ENCODE measurements at regions not wholly inside any gene's neighbourhood (a gene's known extent, or its start where the extent isn't known, plus 50 kb on each side); places are given as distances from the start of the nearest gene placed in this dataset.

DNA sequence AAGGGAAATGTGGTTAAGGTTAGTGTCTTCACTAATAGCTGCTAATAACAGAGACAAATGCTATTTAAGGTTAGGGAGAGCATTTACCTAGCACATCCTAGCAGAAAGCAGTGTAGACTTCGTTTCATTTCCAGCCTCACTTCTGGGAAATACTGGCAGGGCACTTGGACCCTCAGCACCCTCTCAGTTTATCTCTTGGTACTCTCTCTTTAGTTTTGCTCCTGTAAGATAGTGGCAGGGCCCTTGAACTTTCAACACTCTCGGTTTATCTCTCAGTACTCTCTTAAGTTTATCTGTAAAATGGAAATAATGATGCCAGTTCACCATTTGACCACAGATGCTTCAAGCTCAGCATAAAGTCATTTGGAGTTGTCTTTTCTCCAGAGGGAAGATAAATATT lies 118.4 kb downstream of the MBL2 start:
- no peak for FAIRE-seq

DNA sequence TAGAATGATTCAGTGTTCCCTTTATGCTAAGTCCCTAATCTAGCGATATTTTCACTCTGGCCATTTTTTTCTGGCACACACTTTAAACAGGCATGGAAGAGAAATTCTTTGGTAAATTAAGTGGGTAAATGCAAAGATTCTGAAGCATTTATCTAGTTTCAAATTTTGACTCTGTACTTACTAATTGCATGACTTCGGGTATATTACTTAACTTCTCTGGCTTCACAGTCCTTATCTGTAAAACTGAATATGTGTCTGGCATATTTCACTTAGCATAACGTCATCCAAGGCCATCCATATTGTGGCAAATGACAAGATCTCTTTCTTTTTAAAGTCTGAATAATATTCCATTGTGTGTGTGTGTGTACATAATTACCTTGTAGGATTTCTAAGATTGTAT lies 114.5 kb downstream of the MBL2 start:
- no peak for FAIRE-seq

DNA sequence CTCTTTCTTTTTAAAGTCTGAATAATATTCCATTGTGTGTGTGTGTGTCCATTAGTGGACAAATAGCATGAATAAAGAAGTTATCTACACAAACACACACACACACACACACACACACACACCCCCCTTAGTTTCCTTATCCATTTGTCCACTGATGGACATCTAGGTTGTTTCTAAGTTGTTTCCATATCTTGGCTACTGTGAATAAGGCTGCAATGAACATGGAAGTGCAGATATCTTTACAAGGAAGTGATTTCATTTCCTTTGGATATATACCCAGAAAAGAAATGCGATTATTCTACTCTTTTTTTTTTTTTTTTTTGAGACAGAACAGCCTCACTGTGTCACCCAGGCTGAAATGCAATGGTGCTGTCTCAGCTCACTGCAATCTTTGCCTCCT lies 113.5 kb downstream of the MBL2 start:
- no peak for FAIRE-seq

DNA sequence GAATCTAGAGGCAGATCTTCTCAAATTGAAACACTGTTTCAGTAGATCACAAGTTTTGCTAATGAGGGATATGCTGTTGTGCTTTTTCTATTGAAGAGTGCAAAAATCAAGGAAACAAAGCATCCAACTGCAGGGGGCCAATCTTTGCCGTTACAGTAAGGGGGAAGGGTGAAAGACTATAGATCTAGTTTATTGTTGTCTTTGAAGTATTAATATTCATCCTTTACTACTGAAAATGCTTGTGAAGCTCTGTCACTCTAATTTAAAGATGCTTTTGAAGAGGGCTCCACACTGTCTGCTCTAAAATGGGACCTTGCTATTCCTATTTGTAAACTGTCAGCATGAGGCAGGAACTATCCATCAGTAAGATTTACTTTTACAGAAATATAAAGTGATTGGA lies 110.3 kb downstream of the MBL2 start:
- no peak for FAIRE-seq

DNA sequence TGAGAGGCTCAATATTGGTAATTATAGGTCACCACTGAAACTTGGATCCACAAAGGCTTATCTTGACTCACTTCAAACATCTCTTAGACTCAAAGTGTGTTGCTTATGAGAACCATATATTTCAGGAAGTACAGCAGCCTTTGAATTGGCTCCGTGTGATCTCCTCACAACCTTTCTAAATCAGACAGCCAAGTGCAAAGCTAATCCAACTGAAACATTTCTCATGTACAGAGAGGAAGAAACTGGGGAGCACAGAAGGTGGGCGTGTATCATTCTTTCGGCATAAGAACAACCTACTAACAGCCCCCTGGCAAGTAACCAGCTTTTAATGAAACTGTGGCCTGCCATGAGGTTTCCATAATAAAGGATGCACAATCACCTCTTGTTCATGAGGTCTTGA lies 109.4 kb downstream of the MBL2 start:
- no peak for FAIRE-seq

DNA sequence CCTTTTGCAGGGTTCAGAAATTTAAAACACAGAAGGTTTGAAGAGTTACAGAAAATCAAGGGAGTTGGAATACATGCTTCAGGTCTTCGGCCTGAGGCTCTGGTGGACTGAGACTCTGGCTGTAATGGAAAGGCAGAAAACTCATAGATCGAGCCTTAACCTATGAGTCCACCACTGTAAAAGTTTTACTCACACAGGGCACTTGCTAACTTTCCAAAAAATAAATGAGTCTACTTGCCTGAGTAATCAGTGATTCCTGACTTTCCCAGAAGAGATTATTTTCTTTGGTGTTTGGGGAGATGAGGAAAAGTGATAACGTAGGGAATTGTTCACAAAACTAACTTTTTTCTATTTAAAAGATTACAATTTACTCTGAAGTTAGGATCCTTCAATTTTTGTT lies 108.0 kb downstream of the MBL2 start:
- FAIRE-seq = no peak

DNA sequence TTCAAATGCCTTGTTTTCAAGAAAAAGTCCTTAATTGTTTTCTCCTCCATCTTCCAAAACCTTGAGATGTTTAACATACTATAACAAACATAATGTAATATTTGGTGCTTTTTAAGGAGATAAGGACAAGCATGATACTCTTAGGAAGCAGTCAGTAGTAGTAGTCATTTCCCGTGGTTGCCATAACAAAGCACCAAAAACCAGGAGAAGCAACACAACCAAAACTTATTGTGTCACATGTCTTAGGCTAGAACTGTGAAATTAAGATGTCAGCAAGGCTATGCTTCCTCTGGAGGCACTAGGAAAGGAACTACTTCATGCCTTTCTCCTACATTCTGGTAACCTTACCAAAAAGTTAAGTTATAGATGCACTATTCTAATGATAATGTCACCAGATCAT lies 106.8 kb downstream of the MBL2 start:
- no peak for FAIRE-seq

DNA sequence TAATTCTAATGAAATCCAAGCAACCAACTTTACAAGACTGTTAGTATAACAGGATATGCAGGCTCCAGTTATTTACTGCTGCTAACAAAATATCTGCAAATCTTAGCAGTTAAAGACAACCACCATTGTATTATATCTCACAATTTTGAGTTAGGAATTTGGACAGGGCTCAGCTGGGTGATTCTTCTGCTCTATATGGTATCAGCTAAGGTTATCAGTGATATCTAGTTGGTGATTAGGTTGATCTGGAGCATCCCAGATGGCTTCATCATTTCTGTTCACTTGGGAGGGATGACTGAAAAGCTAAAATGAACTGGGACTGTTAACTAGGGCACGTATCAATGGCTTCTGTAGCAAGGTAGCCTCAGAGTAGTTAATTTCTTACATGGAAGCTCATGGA lies 105.7 kb downstream of the MBL2 start:
- FAIRE-seq = no peak

DNA sequence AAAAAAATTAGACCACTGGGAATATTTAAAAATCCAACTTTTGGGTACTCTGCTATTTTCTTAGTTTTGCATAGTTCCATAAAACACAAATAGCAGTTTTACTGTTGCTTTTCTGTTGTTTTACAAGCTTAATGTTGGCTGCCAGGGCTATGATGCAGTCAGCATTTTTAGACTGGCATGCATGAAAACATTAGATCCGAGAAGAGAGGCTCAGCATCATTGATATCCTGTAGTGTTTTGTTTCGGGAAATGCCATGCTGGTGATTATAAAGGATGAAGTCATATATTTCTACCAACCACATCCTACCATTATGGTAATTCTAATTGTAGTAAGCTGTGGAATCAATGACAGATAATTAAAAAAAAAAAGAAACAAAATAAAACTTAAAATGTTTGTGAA lies 104.6 kb downstream of the MBL2 start:
- no peak for FAIRE-seq

DNA sequence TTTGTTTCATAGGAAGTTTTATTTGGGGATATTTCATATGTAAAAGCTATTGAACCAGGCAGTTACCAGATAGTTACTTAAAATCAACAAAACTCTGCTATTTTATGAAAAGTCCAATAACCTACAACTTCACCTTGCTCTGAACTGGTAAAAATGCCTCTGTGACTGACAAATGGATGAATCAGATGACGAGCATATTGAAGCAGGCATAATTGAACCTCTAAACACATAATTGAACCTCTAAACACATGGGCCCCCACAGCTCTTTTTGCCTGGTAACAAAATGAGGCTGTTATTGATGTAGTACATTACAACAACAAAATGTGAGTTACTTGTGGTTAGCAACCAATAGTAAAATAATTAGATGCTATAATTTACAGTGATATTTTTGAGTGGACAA lies 99.7 kb downstream of the MBL2 start:
- no peak for FAIRE-seq

DNA sequence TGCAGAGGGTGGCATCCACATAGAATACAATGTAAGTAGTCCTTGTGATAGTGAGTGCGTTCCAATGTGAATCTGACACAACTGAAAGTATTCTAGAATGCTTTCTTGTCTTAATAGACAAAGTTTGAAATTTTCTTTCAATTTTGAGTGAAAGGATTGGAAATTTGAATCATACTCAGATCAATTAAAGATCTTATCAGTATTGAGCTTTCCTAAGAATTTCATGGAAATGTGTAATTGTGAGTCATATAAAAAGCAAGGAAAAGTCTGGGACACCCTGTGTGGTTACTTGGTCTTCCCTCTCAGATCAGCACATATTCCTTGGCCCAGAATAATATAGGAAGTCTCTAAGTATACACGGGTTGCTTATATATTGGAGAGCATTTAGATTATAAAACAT lies 99.1 kb downstream of the MBL2 start:
- no peak for FAIRE-seq

DNA sequence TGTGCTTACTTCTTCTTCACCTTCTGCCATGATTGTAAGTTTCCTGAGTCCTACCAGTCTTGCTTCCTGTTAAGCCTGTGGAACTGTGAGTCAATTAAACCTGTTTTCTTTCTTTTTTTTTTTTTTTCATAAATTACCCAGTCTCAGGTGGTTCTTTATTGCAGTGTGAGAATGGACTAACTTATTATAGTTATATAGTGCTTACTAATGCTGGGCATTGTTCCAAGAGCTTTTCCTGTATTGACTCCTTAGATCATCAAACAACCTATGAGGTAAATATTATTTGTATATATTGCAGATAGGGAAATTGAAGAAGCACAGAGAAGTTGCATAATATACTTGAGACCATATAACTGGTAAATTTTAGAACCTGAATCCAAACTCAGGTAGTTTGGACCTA lies 98.1 kb downstream of the MBL2 start:
- no peak for FAIRE-seq

DNA sequence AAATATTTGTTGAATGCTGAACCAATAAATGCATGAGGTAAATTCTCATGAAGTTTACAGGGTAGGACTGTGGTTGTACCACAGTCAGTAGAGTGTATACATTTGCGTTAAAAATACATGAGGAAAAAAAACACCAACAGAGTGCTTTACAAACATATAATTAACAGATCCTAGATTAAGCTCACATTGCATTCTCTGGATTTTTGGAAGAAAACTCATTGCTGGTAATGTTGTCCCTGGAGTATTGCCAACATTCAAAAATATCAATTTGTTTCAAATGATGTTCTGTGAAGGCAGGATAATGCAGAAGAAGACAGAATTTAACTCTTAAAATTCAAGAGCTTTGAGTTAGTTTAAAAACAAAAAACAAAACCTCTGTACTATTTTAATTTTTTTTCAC lies 95.5 kb downstream of the MBL2 start:
- FAIRE-seq = no peak

DNA sequence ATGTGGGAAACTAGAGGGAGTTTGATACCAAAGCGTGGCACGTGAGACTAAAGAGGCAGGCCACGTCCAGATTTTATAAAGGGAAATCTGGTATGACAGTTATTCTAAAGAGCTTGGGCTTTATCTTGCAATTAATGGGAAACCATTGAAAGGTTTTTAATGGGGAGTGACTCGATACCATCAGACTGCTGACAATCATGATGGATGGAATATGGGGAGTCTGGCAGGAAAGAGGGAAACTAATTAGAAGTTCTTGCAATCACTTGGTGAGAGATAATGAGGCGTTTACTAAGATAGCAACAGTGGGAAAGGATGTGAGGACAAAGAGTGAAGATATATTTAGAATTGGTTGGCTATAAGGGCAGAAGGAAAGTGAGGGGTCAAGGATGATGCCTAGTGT lies 94.0 kb downstream of the MBL2 start:
- FAIRE-seq = no peak

DNA sequence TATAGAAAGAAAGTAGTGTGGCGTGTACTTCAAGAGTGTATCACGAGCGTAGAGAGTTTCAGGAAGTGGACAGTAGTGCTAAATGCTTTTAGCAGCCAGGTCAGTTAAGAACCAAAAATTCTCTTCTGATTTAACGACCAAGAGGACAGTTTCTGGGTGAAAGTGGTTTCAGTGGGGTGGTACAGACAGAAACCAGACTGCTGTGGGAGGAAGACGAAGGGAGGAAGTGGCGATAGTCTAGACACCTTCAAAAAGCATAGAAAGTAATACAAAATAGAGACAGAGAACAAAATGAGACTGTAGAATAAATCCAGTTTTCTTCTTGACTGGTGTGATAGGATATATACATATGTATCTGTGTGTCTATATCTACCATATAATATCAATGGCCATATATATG lies 93.5 kb downstream of the MBL2 start:
- FAIRE-seq = no peak

DNA sequence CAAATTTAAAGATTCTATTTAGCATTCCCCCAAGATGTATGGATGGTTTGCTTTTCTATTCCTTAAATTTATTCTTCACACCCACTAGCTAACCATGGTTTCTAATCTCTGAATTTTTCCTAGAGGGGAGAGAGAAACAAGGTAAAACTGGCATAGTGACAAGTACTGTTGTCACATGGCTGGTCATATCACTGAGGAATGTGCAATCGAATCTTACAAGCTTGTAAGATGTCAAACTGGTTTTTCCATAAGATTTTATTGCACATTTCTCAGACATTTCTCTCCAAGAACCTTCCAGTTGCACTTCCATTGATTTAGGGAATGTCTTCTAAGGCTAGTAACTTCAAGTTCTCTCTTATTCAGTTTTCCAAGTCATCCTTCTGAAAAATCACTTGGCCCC lies 89.8 kb downstream of the MBL2 start:
- FAIRE-seq = no peak

DNA sequence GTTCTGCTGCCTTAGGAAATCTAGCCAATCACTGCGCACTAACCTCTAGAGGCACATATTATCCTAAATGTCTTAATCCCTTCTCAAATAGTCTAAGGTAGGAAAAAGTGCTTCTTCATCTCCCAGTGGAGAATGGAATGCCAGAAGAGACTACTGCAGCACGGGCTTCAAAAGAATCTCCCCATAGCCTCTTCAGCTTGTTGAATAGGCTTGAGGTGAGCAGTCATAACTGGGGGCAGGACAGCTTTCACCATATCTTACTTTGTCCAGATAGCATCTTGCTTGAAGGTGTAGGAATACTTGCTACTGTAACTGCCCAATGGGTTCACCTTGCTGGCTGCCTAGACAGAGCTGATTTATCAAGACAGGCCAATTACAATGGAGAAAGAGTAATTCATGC lies 88.8 kb downstream of the MBL2 start:
- FAIRE-seq = no peak

DNA sequence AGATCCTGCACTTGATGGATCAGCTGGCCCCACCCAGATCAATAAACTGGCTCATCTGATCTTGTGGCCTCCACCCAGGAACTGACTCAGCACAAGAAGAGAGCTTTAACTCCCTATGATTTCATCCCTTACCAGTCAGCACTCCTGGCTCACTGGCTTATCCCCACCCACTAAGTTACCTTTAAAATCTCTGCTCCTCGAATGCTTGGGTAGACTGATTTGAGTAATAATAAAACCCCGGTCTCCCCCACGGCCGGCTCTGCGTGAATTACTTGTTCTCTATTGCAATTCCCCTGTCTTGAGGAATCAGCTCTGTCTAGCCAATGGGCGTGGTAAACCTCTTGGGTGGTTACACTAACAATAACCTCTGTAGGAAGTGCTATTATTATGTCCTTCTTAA lies 83.7 kb downstream of the MBL2 start:
- FAIRE-seq = no peak

DNA sequence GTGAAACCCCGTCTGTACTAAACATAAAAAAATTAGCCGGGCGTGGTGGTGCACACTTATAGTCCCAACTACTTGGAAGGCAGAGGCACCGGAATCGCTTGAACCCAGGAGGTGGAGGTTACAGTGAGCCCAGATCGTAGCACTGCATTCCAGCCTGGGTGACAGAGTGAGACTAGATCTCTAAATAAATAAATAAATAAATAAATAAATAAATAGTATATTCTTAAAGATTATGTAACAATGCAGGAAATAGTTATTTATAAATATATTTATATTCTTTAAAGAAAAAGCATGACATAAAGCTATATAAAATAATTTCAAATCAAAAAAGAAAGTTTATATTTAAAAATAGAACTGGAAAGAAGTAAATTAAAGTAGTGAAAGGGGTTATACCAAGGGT lies 76.4 kb downstream of the MBL2 start:
- FAIRE-seq = peak; percentile 22

DNA sequence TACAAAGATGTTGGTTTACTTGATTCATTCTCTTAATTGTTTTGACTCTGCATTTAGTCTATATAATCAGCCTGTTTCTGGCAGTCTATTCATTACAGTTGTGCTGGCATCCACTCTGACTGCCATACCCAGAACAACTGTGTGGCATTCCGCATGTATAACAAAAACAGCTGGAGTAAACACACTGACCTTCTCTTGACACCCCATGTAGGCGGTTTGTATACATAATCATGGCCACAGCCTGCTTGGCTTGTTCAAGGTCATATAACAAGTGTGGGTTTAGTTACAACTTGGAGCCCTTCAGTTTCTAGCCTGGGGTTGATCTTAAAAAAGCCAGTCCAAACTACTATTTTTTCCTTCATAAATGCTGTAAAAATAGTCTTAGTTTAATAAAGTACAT lies 70.9 kb downstream of the MBL2 start:
- no peak for FAIRE-seq

DNA sequence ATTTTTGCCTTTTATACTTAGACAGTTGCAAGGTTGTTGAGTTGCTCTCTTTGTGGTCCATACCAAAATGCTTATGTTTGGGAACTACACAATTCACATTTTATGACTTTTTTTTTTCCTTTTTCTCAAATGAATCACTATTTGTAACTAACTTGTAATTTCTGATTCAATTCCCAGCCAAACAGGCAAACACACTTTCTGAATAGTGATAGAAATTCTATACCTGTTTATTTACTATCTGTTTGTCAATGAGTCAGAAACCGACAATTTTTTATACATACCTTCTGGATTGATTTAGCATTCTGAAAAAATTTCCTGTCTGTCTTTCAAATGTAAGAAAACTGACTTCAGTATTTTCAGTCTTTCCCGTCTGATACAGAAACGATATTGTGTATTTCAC lies 69.1 kb downstream of the MBL2 start:
- no peak for FAIRE-seq

DNA sequence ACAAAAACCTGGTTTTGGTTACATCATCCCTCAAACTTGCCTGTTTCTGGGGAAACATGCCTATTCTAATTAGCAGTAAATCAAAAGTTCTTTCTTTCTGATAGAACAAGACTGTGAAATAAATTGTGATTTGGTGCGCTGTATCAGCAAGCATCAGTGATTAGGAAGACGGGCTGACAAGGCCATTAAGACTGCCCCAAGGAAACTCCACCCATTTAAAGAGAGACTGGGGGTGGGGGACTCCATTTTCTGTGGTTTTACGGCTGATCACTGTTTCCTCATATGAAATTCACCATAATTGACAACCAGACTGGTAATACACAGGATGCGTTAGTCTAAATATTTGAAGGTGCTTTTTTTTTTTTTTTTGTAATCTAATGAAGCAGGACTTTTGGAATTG lies 68.7 kb downstream of the MBL2 start:
- no peak for FAIRE-seq

DNA sequence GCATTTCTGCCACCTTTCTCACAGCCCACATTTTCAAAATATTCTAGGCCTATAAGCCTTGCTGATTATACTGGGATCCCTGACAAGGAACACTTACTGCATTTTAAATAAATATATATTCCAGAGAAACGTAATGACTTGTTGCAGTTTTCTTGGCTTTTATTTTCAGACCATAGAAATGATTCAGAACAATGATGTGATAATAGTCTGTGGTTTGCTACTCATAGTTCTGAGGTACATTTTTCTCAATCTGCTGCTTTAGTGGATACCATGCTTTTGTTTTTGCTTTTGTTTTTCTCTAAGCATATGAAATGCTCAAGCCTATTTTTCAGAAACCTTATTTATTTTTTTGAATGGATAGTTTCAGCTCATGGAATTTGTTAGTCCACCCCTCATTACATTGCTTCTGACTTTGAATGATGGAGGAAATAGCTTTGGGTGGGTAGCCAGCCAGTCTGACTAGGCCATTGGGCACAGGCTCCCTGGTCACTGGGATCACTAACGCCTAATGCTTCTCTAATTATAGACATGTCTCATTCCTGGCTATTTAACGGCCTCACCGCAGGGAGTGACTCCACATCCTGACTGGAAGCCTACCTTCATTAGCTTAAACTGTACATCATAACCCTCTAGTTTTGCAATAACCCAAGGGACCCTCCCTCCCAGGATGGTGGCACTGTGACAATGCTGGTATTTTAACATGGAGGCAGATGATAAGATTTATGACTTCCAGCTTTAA lies 66.1 kb downstream of the MBL2 start:
- no peak for FAIRE-seq

Measured in TTC549 (cell line).